HG02884 (cell line): ENCODE measurements at regions not wholly inside any gene's neighbourhood (a gene's known extent, or its start where the extent isn't known, plus 50 kb on each side); places are given as distances from the start of the nearest gene placed in this dataset.
"Not testable (repeated sequence)": the region's sequence is repeated elsewhere in the genome, so short reads cannot be mapped to it uniquely, and the experiment has no call there.

Source experiments
- ATAC-seq: cut with Tn5 transposase; IDR thresholded peaks from one replicate; pipeline ENCODE4 v1.9.1; 2021; ENCODE audit warnings: mild to moderate bottlenecking, moderate library complexity; ENCODE audit not compliant: unreplicated experiment

- ATAC-seq: no peak
Measured at GRCh38 chr7:114364151-114364550, 50.5 kb upstream of the FOXP2 start.

DNA sequence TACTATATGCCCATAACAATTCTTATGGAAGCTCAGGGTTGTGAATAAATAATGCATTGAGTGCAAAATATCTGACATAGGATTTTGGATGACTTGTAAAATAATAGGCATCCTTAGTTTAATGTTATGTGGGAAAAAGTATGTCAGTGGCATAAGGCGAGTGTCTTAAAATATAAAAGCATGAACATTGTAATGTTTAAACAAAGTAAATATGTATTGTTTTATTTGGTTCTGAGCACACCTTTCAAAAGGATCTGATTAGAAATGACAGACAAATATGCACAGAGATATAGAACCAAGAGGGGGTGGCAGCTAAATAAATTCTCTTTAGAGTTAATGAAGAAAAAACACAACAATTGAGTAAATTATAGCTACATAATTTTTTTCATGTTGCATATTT lies 51.3 kb upstream of the FOXP2 start:
- ATAC-seq: no peak

- no peak for ATAC-seq
Measured at GRCh38 chr7:114358911-114359310, 55.7 kb upstream of the FOXP2 start.

GRCh38 chr7:114356133-114356532 lies 58.5 kb upstream of the FOXP2 start:
- ATAC-seq: no peak

DNA sequence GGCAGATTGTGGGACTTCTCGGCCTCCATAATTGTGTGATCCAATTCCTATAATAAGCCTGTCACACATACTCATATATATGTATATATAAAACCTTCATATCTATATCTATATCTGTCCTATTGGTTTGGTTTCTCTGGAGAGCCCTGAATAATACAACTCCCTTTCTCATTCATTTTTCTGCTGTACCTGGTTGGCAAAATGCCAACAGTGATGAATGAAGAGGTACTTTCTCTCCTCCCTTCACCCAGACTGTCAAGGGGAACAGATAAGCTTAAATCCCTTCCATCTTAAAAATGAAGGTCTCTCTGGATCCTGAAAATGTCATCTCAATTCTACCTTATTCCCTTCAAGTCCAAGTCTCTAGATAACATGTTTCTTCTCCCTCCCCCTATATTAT lies 60.3 kb upstream of the FOXP2 start:
- ATAC-seq: no peak

DNA sequence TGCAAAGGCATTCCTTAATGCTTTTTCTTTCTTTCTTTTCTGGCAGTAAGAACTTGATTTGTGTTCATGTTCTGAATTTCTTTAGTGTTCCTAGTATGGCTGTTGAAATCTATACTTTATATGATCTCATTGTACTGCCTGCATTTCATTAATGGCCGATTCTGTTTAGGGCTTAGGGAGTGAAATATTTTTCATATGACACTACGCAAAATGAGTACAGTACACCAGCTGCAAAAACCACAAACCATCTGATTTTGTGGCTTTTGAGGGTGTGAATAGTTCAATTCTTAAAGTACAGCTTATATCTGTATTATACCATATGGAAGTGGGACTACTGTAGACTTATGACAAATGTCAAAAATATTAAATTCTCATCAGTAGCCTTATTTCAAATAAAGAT lies 69.1 kb upstream of the FOXP2 start:
- ATAC-seq: no peak

DNA sequence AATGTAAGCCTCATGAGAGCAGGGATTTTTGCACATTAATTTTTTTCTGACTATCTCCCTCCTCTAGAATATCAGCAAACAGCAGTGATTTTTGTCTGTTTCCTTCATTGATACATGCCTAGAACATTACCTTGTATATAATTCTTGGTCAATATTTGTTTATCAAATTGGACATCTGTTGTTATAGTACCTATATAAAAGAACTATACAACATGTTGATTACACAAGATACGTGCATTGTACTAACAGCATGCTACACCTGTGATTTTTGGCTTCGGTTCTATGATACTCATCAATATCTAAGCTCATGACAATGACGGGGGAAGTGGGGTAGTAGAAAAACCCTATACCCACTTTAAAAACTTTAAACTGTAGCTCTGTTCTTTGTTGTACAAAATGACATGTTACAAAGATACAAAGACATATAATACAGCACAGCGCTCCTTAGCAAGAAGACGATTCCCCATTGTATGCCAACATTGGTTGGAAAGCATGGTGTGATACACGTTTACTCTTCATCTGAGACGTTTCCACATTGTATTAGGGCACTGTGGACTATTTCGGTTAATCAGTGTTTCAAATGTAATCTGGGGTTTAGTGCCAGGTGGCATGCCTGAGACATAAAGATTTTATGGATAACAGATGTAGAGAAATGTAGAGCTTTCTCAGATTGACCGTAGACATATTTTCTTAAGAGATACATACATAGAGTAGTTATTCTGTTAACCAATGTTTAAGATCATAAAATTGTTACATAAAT lies 70.5 kb upstream of the FOXP2 start:
- no peak for ATAC-seq

DNA sequence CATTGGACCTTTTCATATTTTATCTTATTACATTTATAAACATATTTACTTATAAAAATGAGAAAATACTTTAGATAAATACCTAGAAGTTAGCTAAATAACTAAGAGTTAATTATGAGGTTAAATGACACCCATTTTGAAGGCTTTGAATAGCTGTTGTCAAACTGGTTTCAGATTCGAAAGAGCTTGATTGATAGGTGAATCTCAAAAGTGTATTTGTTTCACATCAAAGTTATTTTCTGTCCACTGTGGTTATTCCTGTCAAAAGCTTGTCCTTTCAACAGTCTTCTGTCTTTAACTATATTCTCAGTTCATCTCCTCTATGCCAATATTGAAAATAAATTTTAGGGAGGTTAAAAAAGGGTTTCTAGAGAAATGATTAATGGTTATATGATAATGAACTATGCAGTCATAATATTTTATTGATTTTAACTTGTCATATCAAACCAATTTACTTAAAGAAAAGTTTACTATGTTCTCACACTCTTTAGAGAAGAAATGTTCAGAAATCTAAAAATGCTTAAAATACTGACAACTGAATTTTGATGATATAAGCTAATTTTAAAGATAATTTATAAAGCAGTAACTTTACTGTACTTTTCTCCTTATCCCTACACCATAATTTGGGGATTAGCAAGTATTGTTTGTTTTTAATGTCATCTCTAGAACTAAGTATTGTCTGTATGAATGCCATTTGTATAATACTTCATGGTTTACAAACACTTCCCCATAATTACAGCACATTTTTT lies 72.0 kb upstream of the FOXP2 start:
- ATAC-seq: no peak

GRCh38 chr7:114341648-114342047 lies 73.0 kb upstream of the FOXP2 start:
- ATAC-seq: no peak

- no peak for ATAC-seq
Measured at GRCh38 chr7:114334989-114335388, 79.6 kb upstream of the FOXP2 start.

GRCh38 chr7:114329458-114329857 lies 85.2 kb upstream of the FOXP2 start:
- ATAC-seq: not testable (repeated sequence)

- no peak for ATAC-seq
Measured at GRCh38 chr7:114317450-114318098, 97.0 kb upstream of the FOXP2 start.

DNA sequence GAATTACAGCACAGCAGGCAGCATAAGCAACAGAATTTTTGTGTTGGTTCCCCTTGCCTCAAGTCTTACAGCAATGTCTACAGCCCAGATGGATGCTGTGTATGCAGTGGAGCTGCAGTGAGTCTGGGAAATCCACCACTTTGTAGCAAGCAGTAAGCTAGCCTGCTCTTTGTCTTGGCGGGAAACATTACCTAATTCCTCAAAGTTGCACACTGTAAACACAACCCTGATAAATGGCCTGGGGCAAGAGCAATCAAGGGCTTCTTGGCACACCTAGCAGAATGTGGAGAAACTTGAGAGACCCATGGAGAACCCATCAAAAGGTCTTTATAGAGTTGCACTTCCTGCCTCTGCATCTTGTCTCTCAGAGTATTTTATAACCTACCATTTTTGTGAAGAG lies 102.0 kb upstream of the FOXP2 start:
- no peak for ATAC-seq

GRCh38 chr7:114310345-114311110 lies 104.1 kb upstream of the FOXP2 start:
- ATAC-seq: no peak

- no peak for ATAC-seq
Measured at GRCh38 chr7:114309729-114310128, 104.9 kb upstream of the FOXP2 start.

GRCh38 chr7:114303301-114303700 lies 111.3 kb upstream of the FOXP2 start:
- ATAC-seq: no peak

- ATAC-seq: no peak
Measured at GRCh38 chr7:114302858-114303257, 111.8 kb upstream of the FOXP2 start.

DNA sequence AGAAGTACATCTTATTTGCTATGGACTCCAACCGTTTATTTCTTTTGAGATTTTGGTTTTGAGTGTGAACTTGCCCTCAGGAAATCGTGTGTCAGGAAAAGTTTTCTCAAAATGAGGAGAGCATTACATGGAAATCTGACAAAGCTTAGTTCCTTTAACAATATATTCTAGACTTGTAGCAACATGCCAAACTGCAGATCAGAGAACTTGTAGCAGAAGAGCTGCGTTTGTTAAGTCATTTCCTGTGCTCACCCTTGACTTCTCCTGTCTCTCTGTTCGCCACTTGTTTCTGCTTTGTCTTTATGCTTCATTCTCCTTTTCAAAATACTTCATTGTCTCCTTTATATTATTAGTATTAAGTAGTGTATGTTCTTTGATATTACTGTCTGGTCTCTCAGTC lies 116.6 kb upstream of the FOXP2 start:
- ATAC-seq: no peak

GRCh38 chr7:114297121-114297520 lies 117.5 kb upstream of the FOXP2 start:
- ATAC-seq: no peak

GRCh38 chr7:114295522-114295921 lies 119.1 kb upstream of the FOXP2 start:
- no peak for ATAC-seq

GRCh38 chr7:114294036-114294435 lies 120.6 kb upstream of the FOXP2 start:
- ATAC-seq: no peak
